ENCODE measurements at regions not wholly inside any gene's neighbourhood (a gene's known extent, or its start where the extent isn't known, plus 50 kb on each side); places are given as distances from the start of the nearest gene placed in this dataset.

DNA sequence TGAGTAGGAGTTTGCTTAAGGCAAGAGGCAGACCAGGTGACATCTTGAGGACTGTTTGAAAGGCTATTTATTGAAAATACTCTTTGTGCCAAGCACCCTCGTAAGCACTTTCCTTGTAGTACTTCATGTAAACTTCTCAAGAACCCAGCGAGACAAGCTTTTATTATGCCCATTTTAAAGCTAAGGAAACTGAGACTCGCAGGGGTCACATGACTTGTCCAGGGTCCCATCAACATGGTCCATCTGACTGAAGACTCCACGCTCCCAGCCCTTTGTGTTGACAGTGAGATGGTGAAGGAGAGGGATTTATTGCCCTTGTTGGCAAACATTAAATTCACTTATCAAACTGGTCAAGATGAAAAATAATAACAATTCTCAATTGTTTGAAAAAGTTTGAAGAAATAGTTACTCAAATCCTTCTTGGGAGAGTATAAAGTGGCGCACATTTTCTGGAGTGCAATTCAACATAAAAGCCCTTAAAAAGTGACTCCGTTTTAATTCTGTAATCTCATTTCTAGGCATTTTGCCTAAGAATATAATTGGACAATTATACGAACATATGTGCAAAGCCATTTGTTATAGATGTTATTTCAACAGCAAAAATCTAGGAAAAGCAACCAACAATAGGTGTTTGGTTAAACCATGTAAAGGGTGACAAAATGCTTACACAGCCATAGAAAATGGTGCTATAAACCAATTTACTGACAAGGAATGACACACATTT is 270.5 kb upstream of the NCKAP5 start:
- no peak for DNase-seq (ENCODE audit: low read depth in 2 of 2)

DNA sequence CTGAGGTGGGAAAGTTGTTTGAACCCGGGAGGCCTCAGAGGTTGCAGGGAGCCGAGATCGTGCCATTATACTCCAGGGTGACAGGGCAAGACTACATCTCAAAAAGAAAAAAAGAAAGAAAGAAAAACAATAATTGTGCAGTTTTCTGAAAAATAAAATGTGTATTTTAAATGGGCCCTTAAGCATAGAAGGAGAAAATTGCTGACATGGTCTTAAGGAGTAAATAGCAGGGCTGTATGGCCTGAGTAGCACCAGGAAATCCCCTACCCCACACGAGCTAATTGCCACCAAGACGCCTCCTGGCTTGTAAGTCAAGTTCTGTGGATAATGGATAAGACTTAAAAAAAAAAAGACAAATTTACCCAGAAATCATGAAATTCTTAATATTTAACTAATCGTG is 271.4 kb upstream of the NCKAP5 start:
- DNase-seq (ENCODE audit: low read depth in 2 of 2), result no peak

DNA sequence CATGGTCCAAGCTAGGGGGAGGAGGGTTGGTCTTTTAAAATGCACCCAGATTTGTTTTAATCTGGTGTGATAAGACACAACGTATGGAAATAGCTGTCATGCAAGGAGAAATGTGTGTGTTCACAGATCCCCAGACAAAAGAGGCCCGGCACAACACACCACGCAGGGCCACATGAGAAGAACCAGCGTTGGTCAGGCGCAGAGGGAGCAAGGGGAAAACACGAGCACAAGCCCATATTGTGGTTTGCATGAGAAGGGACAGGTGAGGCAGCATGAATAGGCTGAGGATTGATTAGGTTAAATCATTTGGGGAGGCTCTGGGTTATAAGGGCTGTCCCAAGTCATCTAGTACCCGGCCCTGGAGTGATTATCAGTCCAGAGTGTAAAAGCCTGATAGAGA is 272.5 kb upstream of the NCKAP5 start:
- DNase-seq (ENCODE audit: low read depth in 2 of 2), result no peak

DNA sequence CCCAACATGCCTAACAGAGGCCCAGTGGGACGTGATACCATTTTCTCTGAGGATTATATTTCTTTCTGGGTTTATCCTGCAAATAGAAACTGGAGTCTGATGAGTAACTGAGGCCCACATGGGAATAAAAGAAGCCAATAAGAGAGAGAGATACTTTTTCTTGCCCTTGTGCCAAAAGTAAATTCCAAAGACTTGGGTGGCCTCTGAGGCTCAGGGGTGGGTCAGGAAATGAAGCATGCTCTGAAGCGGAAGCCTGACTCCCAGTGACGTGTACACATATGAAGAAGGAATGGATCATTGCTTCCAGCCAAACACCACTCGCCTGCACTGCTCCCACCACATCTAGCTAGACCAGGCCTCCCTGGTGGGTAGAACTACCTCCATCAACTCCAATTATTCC is 273.6 kb upstream of the NCKAP5 start:
- DNase-seq (ENCODE audit: low read depth in 2 of 2), result no peak

DNA sequence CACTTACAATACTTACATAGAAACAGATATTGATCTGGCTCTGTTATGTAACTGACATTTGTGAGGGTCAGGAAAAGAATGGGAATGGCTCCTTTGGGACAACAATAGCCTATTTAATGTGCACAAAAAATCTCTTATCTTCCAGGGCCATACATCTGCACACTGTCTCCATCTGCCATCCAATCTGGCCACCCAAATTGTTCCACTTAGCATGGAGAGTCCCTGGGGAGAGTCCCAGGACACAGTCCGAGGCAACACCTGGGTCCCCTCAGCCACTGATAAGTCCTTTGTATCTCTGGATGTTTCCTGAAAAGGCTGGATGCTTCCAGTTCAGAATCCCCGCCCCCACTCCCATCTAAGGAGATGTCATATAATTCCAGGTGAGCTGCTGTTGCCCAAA is 274.2 kb upstream of the NCKAP5 start:
- DNase-seq (ENCODE audit: low read depth in 2 of 2), result no peak

DNA sequence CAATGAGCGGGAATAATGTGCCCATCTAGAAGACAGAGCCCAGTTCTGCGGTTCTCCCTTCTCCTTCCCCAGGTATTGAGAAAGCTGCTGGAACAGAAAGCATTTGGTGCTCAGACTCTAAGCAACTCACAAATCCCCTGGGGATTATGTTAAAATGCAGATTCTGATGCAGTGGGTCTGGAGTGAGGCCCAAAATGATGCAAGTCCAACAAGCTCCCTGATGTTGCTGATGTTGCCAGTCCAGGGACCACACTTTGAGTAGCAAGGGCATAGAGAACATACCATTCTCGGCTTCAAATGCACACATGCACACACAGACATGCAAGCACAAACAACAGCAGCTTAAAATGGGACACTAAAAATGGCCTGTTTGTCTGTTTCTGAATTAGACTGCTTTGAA is 274.8 kb upstream of the NCKAP5 start:
- DNase-seq (ENCODE audit: low read depth in 2 of 2), result no peak

DNA sequence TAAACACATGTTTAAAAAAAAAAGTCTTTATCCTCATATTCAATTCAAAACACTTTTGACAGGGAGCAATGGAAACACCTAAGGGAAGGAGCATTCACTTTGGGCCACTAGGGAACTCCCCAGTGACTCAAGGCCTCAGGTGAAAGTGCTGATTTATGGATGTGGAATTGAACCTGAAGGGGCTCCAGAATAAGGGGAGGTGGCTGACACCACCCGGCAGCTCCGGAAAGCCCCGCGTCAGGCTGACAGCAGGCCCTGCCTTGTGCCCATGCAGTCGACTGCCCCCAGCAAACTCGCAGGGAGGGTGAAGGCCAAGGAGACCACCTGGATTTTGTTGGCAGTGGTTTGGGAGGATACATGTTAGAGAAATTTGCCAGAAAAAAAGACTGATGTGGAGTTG is 275.3 kb upstream of the NCKAP5 start:
- DNase-seq (ENCODE audit: low read depth in 2 of 2), result no peak

DNA sequence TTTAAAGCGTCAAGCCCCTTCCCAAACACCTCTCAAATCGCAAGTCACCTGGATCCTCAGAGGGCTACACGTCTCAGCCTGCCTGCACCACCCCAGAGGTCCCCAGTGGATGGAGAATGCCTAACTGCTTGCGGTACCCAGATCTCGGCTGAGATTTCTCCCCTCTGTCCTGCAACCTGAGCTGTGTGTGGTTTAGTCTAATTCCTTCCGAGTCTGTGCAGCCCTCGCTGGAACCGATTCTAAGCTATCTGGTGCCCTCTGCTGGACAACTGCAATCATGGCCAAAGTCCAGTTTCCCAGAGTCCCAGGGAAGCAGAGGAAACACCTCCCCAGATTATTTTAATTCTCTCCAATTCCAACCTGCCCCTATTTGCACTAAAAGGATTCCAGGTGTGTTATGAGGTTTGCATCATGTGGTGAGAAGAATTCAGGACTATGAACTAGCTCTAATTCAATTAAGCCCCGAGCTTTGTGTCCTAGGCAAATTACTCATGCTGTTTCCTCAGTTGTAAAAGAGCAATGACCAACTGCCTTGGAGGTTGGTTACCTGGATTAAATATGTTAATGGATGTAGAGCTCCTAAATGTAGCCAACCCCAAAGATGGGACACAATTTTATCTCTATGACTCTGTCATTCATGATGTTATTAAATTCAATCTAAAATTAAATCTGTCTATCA is 276.1 kb upstream of the NCKAP5 start:
- DNase-seq (ENCODE audit: low read depth in 2 of 2), result peak; percentile 5 to 13

DNA sequence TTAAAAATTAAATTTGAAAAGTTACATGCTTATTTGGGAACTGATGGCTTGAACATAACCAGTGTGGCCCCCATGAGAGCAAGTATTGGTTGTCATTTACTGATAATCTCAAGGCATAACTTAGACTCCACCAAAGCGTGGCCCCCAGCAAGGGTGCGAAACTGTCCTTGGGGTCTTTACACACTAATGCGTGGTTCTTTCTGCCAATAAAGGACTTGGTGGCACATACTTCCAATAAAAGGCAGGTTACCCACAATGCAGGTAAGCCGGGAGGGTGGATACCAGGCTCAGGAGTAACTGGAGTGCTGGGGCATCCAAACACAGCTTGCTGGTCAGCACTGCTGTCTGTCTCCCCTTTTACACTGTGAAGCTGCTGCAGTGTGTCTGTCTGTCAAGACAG is 278.2 kb upstream of the NCKAP5 start:
- DNase-seq (ENCODE audit: low read depth in 2 of 2), result no peak

DNA sequence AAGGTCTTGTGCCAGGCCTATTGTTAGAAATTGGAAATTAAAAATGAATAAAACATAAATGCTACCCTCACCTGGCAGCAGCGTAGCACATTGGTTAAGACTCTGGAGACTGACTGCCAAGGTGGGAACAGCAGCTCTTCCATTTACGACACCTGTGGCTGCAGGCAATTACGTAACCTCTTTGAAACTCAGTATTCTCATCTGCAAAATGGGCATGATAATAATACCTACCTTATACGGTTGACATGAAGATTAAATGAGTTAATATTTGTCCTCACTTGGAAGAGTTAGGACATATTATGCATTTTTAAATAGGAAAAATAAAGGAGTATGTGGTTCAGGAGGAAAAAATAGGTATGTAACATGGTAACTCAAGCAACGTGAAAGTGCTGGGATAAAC is 279.3 kb upstream of the NCKAP5 start:
- DNase-seq (ENCODE audit: low read depth in 2 of 2), result no peak

DNA sequence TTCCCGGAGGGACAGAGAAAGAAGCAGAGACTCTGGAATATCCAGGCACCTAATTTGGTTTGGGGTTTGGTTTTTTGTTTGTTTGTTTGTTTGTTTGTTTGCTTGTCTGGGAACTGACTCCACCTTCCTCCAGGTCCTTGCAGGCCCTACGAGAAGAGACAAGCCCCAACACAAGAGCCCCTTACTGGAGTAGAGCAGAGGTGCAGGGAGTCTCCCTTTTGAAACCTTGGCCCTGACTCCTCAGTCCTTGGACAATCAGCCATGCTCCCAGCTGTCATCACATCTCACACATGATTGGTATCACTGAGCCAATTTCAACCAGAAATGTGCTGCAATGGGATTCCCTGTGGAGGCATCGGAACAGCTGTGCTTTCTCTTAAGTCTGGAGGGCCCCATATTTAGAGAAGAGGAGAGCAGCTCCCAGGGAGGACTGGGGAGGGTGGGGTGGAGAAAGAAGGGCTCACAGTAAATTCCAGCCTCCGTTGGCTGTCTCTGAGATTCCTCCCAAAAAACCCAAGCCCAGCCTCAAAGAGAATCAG is 279.9 kb upstream of the NCKAP5 start:
- no peak for DNase-seq (ENCODE audit: low read depth in 2 of 2)

DNA sequence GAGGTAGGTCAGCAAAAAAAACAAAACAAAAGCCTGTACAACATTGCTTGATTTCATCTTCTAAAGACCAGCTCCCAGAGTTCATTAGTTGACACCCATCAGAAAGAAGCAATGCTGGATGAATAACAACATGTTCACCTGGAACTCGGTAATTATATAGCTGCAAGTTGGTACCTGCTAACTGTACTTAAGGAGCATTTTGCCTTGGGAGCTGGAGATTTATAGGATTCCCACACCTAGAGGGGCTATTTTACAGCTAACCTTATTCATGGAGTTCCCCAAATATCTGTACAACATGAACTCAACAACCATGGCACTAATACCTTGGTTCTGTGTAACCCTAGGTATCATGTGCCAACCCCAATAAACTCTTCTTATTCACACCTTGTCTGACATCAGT is 281.1 kb upstream of the NCKAP5 start:
- DNase-seq (ENCODE audit: low read depth in 2 of 2), result no peak

DNA sequence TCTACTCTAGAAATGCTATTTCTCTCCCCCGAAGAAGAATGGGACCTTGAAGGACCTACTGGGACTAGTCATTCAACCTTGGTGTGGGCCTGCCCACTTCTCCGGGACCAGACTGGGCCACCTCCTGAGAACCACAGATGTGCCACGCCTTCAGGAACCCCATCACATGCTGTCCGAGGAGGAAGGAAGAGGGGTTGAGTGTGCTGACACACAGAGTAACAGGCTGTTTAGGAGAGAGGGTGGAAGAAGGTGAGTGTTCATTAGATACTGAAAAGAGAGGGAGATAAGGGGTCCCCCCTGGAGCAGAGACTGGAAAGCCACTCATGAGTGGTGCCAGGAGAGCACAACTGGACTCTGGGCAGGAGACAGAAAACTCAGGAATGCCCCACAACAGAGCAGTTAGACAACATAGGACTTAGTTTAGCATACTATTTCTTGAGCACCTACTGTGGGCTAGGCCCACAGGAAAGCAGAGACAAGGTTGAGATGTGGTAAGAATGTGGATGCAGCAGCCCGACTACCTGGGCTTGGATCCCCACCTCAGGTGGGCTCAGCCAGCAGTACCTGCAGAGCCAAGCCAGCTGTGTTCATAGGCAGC is 286.4 kb upstream of the NCKAP5 start:
- DNase-seq (ENCODE audit: low read depth in 2 of 2), result no peak

DNA sequence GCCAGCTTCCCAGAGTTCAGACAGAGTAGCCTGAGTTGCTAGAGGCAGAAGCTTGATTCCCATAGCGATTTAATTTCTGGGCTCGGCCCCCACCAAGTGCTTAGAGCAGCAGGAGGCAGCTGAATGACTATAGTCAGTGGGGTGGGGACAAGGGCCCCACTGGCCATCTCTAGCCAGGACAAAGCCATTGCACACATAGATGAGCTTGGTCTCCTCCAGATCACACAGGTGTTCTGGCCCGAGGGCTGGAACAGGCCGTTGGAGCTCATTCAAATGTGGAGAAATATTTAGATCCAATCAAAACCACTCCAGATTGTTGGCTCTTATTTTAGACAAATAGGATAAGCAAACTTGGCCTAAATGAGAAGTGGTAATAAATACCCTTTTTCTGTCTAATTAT is 287.3 kb upstream of the NCKAP5 start:
- DNase-seq (ENCODE audit: low read depth in 2 of 2), result no peak

DNA sequence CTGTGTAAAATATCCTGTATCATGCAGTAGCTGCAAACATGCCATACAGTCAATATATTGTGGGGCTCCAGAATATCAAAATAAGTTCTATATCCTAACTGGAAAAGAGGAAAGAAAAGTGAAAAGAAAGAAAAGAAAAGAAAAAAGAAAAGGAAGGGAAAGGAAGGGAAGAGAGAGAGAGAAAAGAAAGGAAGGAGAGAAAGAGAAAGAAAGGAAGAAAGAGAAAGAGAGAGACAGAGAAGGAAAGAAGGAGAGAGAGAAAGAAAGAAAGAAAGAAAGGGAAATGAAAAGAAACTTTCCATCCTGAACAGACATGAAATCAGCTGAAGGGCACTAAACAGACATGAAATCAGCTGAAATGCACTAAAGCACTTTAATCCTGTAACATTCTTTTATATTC is 288.4 kb upstream of the NCKAP5 start:
- no peak for DNase-seq (ENCODE audit: low read depth in 2 of 2)

DNA sequence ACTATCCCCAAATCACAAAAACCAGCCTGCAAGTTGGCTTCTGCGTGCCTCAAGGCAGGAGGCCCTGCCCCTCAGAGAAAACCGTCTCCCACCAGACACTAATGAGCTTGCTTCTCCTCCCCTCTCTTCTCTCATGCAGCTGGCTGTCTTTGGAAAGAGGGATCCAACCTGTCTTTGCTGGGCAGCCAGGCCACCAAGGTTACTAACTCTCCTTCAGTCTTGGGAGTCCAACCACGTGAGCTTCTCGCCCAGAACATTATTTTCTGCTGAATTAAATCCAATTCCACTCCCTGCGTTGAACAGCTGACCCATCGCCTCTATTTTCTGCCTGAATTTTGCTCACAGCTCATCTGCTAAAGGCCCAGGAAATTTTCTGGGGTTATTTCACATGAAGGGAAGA is 291.3 kb upstream of the NCKAP5 start:
- DNase-seq (ENCODE audit: low read depth in 2 of 2), result no peak

DNA sequence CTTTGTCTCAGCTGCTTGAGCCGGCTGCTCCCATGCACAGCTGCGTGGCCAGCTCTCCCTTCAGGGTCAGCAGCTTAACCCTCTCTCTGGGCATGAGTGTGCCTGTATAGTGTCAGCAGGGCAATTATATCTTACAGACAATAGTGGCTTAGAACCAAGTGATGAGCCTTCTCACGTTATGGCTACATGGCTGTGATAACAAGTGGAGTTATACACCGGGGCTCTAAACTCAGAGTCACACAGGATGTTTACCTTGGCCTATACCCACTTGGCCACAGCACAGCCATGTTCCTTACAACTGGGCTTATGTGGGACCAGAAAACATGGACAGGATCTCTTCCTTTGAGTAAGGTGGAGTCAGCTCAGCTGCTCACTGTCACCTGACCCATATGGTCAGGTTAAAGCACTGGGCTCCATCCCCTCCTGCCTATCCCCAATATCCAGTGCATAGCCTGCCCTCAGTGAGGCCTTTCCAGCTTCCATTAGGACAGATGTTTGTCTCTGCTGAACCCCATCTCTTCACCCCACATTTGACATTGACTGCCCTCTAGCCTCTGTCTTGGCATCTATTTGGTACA is 294.2 kb upstream of the NCKAP5 start:
- no peak for DNase-seq (ENCODE audit: low read depth in 2 of 2)

DNA sequence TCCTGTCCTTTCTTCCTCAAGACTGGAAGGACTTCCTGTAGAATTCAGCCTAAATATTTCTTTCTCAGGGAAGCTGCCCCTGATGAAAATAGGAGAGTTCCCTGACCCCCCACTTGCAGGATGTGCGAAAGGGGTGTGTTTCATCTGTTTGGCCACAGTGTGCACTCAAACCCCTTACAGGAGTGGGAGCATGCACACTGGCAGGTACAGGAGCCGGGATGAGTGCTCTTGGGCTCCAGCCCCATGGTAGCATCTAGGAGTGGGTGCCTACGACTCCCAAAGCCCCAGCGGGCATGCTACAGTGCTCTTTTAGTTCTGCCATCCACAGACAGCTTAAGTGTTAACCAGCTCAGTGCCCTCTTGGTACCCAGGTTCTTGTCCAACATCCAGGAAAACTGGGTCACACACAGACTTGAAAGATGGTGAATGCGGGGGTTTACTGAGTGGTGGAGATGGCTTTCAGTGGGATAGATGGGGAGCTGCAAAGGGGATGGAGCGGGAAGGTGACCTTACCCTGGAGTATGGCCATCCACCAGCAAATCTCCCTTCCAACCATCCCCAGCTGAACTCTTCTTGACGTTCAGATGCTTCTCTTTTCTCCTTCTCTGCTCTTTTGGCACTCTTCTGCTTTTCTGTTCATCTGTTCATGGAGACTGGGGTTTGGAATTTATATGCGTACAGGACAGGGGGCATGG is 295.0 kb upstream of the NCKAP5 start:
- DNase-seq (ENCODE audit: low read depth in 2 of 2), result no peak

DNA sequence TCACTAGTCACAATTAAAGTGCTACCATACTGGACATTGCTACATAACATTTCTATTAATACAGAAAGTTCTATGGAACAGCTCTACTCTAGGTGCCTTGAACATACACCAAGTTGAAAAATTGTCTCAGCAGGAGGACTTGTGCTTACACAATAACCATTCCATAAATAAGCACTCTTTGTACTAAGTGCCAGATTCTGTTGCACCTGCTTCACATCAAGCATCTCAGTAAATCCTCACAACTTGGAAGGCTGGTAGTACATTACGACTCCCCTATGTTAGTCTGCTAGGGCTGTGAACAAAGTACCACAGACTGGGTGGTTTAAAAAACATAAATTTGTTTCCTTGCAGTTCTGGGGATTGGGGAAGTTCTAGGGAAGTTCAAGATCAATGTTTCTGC is 296.9 kb upstream of the NCKAP5 start:
- no peak for DNase-seq (ENCODE audit: low read depth in 2 of 2)

DNA sequence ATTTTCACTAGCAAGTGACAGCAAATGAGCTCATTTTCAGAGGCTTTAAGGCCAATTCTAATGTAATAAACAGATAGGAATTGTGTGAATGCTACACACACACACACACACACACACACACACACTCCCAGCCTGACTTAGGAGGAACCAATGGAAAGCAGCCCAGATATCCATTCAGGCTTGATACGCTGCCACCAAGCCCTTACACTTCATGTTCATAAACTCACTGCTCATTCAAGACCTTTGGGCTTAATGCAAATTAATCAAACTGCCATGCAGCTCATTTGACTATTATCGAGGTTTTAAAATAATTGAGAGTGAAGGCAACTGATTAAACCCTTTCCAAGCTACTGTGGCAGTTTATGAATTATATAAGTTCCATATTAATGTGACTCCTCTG is 298.9 kb upstream of the NCKAP5 start:
- DNase-seq (ENCODE audit: low read depth in 2 of 2), result no peak

DNA sequence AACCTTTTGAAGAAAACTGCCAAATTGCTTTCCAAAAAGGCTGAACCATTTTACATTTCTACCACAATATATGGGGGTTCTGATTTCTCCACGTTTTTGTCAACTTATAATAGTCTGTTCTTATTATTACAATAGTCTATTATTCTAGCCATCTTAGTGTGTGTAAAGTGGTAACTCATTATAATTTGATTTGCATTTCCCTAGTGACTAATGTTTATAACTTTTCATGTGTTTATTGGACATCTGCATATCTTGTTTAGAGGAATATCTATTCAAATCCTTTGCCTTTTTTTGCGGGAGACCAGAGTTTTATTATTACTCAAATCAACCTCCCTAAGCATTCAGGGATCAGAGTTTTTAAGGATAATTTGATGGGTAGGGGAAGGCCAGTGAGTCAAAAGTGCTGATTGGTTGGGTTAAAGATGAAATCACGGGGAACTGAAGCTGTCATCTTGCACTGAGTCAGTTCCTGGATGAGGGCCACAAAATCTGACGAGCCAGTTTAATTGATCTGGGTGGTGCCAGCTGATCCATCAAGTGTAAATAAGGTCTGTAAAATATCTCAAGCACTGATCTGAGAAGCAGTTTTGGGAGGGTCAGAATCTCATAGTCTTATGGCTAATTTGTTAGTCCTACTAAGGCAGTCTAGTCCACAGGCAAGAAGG is 303.4 kb upstream of the NCKAP5 start:
- DNase-seq (ENCODE audit: low read depth in 2 of 2), result no peak

DNA sequence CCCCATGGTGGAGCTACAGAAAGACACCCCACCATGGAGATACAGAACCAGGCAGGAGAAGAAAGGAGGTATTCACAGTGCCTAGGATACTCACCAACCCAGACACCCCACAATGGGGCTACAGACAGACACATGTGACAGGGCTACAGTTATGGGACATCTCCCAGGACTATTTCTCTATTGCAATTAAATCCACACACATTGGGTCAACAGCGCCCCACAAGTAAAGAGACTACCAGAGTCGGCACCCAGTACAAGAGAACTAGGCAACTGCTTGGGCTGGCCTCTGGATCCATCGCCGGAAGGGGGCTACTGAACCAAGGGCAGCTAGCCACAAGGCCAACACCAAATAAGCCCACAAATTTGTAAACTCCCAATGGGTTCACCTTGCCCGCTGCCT is 310.1 kb upstream of the NCKAP5 start:
- no peak for DNase-seq (ENCODE audit: low read depth in 2 of 2)

Measured in stimulated activated CD8-positive, alpha-beta memory T cell treated with anti-CD3 and anti-CD28 coated beads, Interleukin-15, amount 100 ng/mL, for 4 hours (primary cell).